Panc1 (cell line): ENCODE measurements at regions not wholly inside any gene's neighbourhood (a gene's known extent, or its start where the extent isn't known, plus 50 kb on each side); places are given as distances from the start of the nearest gene placed in this dataset.

ENCODE experiments used
- POLR2AphosphoS5 ChIP-seq: IDR thresholded peaks from 2 replicates; pipeline ENCODE4 v1.6.1; 2012; ENCODE audit warnings: mild to moderate bottlenecking, low read depth, low read length, moderate library complexity
- SIN3A ChIP-seq: IDR thresholded peaks from 2 replicates; pipeline ENCODE4 v1.6.1; 2012; ENCODE audit warnings: low read depth, mild to moderate bottlenecking, low read length, moderate library complexity, borderline replicate concordance; ENCODE audit not compliant: insufficient read depth
- TCF7L2 ChIP-seq: IDR thresholded peaks from 2 replicates; pipeline ENCODE4 v1.6.1; 2011; ENCODE audit warnings: mild to moderate bottlenecking, low read depth, low read length, inconsistent platforms
- TF ChIP-seq, protein P1 (sequence below): fragments of 450-650 bp; IDR thresholded peaks from 2 replicates; pipeline ENCODE4 v1.5.1; 2017; ENCODE audit warnings: mild to moderate bottlenecking
- TF ChIP-seq, protein P2 (sequence below), 2 experiments: IDR thresholded peaks; 2 replicates each; pipeline ENCODE4 v1.6.1; 2011 to 2012; ENCODE audit warnings: low read depth in 2 of 2, control low read depth in 1 of 2, low read length in 1 of 2, mild to moderate bottlenecking in 1 of 2, moderate library complexity in 1 of 2; ENCODE audit not compliant: insufficient read depth in 1 of 2

DNA sequence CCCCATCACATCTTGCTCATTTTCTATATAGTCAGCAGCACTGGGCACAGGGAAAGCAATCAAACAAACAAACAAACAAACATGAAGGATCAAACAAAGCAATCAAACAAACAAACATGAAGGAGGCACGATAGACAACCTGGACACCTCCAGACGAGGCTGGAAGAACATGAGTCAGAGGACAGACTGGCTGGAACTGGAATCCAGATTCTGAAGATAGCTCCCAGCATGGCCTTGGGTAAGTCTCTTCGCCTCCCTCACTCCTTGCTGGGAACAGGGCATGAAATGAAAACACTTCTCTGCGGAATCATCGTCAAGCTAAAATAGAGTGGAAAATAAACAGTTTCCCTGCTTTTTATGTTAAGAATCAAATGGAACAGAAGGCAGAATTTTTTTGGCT lies 984.8 kb downstream of the VRK1 start:
- TF ChIP-seq, protein P1, sequence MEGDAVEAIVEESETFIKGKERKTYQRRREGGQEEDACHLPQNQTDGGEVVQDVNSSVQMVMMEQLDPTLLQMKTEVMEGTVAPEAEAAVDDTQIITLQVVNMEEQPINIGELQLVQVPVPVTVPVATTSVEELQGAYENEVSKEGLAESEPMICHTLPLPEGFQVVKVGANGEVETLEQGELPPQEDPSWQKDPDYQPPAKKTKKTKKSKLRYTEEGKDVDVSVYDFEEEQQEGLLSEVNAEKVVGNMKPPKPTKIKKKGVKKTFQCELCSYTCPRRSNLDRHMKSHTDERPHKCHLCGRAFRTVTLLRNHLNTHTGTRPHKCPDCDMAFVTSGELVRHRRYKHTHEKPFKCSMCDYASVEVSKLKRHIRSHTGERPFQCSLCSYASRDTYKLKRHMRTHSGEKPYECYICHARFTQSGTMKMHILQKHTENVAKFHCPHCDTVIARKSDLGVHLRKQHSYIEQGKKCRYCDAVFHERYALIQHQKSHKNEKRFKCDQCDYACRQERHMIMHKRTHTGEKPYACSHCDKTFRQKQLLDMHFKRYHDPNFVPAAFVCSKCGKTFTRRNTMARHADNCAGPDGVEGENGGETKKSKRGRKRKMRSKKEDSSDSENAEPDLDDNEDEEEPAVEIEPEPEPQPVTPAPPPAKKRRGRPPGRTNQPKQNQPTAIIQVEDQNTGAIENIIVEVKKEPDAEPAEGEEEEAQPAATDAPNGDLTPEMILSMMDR: no peak
- TF ChIP-seq POLR2AphosphoS5 (no peak), TCF7L2 (no peak), SIN3A (no peak)
- TF ChIP-seq, protein P2, sequence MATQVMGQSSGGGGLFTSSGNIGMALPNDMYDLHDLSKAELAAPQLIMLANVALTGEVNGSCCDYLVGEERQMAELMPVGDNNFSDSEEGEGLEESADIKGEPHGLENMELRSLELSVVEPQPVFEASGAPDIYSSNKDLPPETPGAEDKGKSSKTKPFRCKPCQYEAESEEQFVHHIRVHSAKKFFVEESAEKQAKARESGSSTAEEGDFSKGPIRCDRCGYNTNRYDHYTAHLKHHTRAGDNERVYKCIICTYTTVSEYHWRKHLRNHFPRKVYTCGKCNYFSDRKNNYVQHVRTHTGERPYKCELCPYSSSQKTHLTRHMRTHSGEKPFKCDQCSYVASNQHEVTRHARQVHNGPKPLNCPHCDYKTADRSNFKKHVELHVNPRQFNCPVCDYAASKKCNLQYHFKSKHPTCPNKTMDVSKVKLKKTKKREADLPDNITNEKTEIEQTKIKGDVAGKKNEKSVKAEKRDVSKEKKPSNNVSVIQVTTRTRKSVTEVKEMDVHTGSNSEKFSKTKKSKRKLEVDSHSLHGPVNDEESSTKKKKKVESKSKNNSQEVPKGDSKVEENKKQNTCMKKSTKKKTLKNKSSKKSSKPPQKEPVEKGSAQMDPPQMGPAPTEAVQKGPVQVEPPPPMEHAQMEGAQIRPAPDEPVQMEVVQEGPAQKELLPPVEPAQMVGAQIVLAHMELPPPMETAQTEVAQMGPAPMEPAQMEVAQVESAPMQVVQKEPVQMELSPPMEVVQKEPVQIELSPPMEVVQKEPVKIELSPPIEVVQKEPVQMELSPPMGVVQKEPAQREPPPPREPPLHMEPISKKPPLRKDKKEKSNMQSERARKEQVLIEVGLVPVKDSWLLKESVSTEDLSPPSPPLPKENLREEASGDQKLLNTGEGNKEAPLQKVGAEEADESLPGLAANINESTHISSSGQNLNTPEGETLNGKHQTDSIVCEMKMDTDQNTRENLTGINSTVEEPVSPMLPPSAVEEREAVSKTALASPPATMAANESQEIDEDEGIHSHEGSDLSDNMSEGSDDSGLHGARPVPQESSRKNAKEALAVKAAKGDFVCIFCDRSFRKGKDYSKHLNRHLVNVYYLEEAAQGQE (IDR thresholded peaks at IDR 0.05; ENCODE audit: insufficient read depth in 1 of 2, low read depth in 2 of 2, low read length in 1 of 2): no peak
